IgD-negative memory B cell (primary cell): ENCODE measurements at regions not wholly inside any gene's neighbourhood (a gene's known extent, or its start where the extent isn't known, plus 50 kb on each side); places are given as distances from the start of the nearest gene placed in this dataset.

Experiments
- H3K27ac Mint-ChIP-seq, 3 donors: one replicate each; pipeline ENCODE4 v1.8.0; 2020 to 2022; ENCODE audit warnings: mild to moderate bottlenecking in 3 of 3, mixed read lengths in 3 of 3, moderate library complexity in 1 of 3
- H3K27me3 Mint-ChIP-seq: one replicate; pipeline ENCODE4 v1.8.0; 2021; ENCODE audit warnings: mixed read lengths
- H3K36me3 Mint-ChIP-seq: one replicate; pipeline ENCODE4 v1.8.0; 2020; ENCODE audit warnings: mild to moderate bottlenecking, mixed read lengths
- H3K4me1 Mint-ChIP-seq, 3 donors: one replicate each; pipeline ENCODE4 v1.8.0; 2020 to 2022; ENCODE audit warnings: mixed read lengths in 3 of 3, mild to moderate bottlenecking in 1 of 3
- H3K4me3 Mint-ChIP-seq, 4 donors: one replicate each; pipeline ENCODE4 v1.8.0; 2020 to 2022; ENCODE audit warnings: mild to moderate bottlenecking in 4 of 4, mixed read lengths in 4 of 4, moderate library complexity in 3 of 4
- H3K9me3 Mint-ChIP-seq, 3 donors: one replicate each; pipeline ENCODE4 v1.8.0; 2020 to 2021; ENCODE audit warnings: mixed read lengths in 3 of 3, mild to moderate bottlenecking in 1 of 3

DNA sequence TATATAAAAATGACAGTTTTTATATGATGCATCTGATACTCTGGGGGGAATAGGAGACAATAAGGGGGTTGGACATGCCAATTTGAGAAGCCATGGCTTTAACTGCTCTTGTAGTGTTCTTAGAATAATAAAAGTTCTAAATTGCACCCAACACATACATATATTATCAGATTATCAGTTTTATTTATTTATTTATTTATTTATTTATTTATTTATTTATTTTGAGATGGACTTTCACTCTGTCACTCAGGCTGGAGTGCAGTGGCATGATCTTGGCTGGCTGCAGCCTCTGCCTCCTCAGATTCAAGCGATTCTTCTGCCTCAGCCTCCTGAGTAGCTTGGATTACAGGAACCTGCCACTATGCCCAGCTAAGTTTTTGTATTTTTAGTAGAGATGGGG lies 356.8 kb downstream of the TLL1 start:
- Mint-ChIP-seq H3K36me3 (no peaks in the 10 kb centered on the region), H3K27ac (no peak overlapping the region), H3K4me3 (no peak overlapping the region), H3K4me1 (no peaks in the 10 kb centered on the region), H3K9me3 (peaks cover 0 to 2% (median 0%) of the 10 kb centered on the region in 3 donors), H3K27me3 (no peaks in the 10 kb centered on the region)

DNA sequence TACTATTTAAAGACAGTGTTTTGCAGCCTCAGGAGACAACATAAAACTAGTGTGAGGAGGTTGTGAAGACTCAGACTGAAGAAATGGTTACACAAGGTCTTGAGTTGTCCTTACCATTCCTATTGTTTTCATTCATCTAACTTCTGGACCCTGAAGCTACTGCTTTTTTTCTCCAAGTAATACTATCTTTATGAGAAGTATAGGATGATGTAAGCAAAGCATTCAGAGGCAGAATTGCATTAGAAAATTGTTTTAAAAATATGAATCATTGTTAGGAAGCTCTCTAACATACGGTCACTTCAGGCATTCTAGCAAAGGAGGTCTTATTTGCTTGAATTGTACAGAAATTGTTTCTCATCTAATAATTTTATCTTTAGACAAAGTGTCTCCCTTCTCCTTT lies 357.8 kb downstream of the TLL1 start:
- no peak overlapping the region for H3K4me3 Mint-ChIP-seq
- no peaks in the 10 kb centered on the region for H3K36me3 Mint-ChIP-seq
- no peaks in the 10 kb centered on the region for H3K27me3 Mint-ChIP-seq
- H3K27ac Mint-ChIP-seq: no peak overlapping the region
- no peaks in the 10 kb centered on the region for H3K4me1 Mint-ChIP-seq
- no peaks in the 10 kb centered on the region for H3K9me3 Mint-ChIP-seq

DNA sequence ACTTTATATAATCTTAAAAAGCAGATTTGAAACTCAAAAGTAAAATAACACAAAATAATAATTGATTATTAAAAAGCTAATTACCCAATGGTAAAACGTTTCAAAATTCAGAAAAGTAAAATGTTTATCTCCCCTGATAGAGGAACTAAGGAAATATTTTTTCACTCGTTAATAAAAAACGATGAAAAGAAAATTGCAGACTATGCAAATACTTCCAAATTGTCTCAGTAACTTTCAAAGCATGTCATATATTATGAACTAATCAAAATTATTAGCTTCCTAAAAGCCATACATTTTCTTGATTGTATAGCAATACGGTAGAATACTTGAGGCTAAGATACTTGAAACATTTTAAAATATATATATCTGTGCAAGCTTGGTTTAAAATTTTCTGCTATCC lies 366.3 kb downstream of the TLL1 start:
- Mint-ChIP-seq H3K36me3 (no peaks in the 10 kb centered on the region), H3K4me3 (no peak overlapping the region), H3K27me3 (no peaks in the 10 kb centered on the region), H3K9me3 (peaks cover 2 to 4% (median 2%) of the 10 kb centered on the region in 3 donors), H3K4me1 (no peaks in the 10 kb centered on the region), H3K27ac (no peak overlapping the region)

DNA sequence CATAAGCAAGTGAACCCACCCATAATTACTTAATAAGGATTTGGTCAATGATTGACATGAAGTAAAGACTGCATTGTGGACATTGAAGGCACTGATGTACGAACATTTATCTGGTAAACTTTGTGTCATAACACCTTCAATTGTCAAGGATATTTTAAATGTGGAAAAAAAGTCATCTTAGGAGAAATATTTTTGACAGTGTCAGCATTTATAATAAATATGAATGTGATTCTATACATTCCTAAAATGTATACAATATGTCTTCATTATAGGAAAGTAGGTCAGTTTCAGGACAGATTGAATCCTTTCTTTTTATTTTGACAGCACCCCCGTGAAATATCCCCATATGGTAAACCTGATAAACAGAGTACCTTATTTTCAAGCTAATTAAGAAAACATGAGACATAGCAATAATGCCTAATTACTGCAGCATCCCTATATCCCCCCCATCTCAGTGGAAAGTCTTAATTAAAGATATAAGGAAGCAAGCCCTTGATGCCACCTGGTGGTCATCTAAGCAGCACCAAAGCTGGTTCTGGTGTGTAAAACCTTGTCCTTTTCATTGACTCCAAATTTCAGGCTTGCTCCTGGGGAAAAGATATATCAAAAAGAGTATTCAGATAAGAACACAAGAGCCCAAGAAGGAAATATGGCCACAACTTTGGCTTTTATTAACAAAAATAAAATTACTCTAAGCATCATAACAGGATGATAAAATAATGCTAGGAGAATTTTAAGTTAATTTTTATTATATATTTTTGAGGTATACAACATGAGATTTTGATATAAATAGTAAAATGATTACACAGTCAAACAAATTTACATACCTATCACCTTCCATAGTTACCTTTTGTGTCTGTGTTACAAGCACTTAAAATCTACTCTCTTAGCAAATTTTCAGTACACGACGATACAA lies 379.7 kb downstream of the TLL1 start:
- H3K27me3 Mint-ChIP-seq: no peaks in the 10 kb centered on the region
- no peaks in the 10 kb centered on the region for H3K9me3 Mint-ChIP-seq
- H3K4me3 Mint-ChIP-seq: no peak overlapping the region
- no peak overlapping the region for H3K27ac Mint-ChIP-seq
- no peaks in the 10 kb centered on the region for H3K4me1 Mint-ChIP-seq
- H3K36me3 Mint-ChIP-seq: no peaks in the 10 kb centered on the region

DNA sequence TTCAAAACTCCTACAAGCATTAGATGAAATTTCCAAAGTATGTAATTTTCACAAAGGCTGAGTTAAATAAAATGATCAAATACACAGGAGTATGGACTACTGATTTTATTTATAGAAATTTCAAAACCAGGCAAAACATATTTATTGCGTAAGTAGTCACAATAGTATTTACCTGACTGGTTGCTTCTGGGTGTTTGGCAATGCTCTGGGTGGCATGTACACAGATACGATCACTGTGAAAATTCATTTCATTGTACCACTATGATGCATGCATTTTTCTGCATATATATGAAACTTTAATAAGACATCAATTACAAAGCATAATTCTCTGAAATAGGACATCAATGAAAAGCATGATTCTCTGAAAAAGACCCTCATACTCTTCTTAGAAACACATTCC lies 384.2 kb downstream of the TLL1 start:
- Mint-ChIP-seq H3K27ac (no peak overlapping the region), H3K4me3 (no peak overlapping the region), H3K9me3 (no peaks in the 10 kb centered on the region), H3K36me3 (no peaks in the 10 kb centered on the region), H3K4me1 (no peaks in the 10 kb centered on the region), H3K27me3 (no peaks in the 10 kb centered on the region)

DNA sequence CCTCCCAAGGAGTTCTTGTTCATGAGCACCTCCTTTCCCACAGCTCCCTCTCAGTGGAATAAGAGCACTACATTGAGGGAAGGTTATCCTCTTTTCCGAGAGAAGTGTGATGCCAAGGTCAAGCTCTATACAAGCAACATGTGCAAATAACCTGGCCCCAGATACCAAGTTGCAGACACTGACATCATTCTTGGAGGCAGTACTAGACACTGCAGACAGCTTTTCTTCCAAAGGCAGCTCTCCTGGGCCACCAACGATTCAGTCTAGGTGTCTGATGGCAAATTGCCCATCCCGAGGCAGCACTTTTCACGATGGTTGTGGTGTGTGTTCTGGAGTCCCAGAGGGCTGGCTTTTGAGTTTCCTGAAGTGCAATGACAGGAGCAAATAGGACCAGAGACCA lies 384.9 kb downstream of the TLL1 start:
- H3K4me1 Mint-ChIP-seq: no peaks in the 10 kb centered on the region
- no peaks in the 10 kb centered on the region for H3K27me3 Mint-ChIP-seq
- no peak overlapping the region for H3K4me3 Mint-ChIP-seq
- no peak overlapping the region for H3K27ac Mint-ChIP-seq
- H3K36me3 Mint-ChIP-seq: no peaks in the 10 kb centered on the region
- H3K9me3 Mint-ChIP-seq: no peaks in the 10 kb centered on the region

DNA sequence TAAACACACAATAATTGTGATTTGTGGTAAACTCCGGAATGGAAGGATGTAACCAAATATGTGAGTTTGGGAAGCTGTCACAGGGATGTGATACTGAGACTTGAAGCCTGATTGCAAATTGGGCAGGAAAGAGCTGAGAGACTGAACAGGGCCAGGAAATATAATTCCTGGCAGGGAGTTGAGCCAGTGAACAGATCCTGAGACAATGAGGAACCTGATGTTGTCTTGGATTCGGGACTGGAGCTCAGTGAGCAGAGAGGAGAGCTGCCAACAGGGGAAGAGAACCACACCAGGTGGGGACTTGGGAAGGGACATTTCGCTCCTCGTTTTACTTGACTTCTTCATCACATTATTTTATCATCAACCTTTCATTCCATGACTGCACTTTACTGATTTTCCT lies 386.0 kb downstream of the TLL1 start:
- H3K27ac Mint-ChIP-seq: no peak overlapping the region
- H3K9me3 Mint-ChIP-seq: peaks cover 0 to 2% (median 0%) of the 10 kb centered on the region in 3 donors
- no peaks in the 10 kb centered on the region for H3K27me3 Mint-ChIP-seq
- H3K36me3 Mint-ChIP-seq: no peaks in the 10 kb centered on the region
- no peak overlapping the region for H3K4me3 Mint-ChIP-seq
- H3K4me1 Mint-ChIP-seq: no peaks in the 10 kb centered on the region

DNA sequence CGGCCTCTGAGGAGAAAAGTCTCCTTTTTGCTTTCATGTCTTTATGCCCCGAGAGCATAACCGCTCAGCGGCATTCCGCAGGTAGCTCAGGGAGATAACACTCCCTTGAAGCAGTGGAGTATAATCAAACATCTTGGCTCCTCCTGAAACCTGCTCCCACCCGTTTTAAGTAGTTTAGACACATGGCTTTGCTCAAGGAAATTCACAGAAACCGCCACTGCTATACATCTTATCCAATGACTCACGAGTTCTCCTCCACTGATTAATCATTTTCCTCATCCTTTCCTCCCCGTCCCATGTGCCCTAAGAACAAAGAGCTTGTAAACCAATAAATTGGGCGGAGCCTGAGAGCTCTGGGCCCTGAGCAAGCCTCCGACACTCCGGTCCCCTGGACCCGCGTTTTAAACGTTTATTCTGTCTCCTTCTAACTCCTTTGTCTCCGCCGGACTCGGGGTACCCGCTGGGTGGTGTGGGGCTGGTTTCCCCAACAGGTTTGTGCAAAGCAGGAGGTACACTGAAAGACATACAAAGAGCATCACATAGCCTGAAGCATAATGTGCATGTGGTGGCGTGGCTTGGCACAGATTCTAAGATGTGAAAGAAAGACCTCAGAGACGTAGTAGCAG lies 401.2 kb downstream of the TLL1 start:
- no peak overlapping the region for H3K27ac Mint-ChIP-seq
- H3K9me3 Mint-ChIP-seq: peaks cover 0 to 2% (median 0%) of the 10 kb centered on the region in 3 donors
- no peaks in the 10 kb centered on the region for H3K27me3 Mint-ChIP-seq
- H3K36me3 Mint-ChIP-seq: no peaks in the 10 kb centered on the region
- H3K4me1 Mint-ChIP-seq: no peaks in the 10 kb centered on the region
- no peak overlapping the region for H3K4me3 Mint-ChIP-seq

DNA sequence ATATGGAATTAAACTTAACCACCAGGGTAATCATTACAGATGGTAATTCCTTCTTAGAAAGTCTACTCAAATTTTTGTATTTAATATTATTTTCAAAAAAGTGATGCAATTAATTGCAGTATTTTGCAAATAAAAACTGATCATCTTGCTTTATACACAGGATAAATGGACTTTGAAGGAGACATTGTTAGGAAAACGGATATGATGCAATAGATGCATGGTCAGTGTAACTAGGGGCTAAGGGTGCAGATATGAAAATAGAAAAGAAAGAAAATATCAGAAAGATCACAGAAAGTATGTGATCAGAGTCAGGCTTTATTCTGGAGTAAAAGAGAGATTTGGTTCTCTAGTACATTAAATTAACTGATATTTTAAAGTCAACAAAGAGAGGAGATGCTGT lies 401.7 kb downstream of the TLL1 start:
- H3K9me3 Mint-ChIP-seq: peaks cover 0 to 2% (median 0%) of the 10 kb centered on the region in 3 donors
- H3K27ac Mint-ChIP-seq: no peak overlapping the region
- no peaks in the 10 kb centered on the region for H3K27me3 Mint-ChIP-seq
- H3K4me1 Mint-ChIP-seq: no peaks in the 10 kb centered on the region
- no peaks in the 10 kb centered on the region for H3K36me3 Mint-ChIP-seq
- H3K4me3 Mint-ChIP-seq: no peak overlapping the region

DNA sequence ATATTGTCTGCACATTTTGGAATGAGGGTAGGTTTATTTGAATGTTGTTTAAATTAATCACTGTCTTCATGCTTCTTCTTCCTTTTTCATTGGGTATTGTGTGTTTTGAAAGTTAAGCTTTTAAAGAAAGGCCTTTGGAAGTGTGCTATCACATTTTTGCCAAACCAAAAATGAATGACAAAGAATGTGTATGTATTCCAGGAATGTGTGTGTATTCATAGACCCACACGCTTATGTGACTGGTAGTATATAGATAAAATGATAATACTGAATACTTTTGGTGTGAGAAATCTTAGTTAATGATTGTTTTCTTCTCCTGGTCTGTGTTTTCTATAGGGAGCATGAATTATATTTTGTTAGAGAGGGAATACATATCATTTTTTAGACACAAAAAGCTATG lies 404.4 kb downstream of the TLL1 start:
- H3K27ac Mint-ChIP-seq: no peak overlapping the region
- no peaks in the 10 kb centered on the region for H3K27me3 Mint-ChIP-seq
- no peak overlapping the region for H3K4me3 Mint-ChIP-seq
- H3K9me3 Mint-ChIP-seq: peaks cover 0 to 3% (median 2%) of the 10 kb centered on the region in 3 donors
- no peaks in the 10 kb centered on the region for H3K36me3 Mint-ChIP-seq
- no peaks in the 10 kb centered on the region for H3K4me1 Mint-ChIP-seq

DNA sequence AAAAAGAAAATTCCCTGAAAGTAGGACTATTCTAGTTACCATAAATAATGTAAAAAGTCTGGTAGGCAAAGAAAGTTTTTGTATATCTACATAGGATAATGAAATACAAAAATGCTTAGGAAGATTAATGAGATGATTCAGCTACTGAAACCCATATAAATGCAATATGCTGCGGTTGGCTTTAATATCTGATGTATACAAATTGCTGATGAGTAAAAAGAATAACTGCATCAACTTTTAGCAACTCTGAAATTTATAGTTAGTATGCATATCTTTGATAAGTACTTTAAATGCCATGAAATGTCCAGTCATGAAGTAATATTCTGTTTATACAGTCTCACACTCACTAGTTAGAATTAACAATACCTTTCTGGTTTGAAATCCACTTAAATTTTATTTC lies 404.8 kb downstream of the TLL1 start:
- no peaks in the 10 kb centered on the region for H3K27me3 Mint-ChIP-seq
- H3K4me3 Mint-ChIP-seq: no peak overlapping the region
- H3K36me3 Mint-ChIP-seq: no peaks in the 10 kb centered on the region
- H3K9me3 Mint-ChIP-seq: peaks cover 0 to 3% (median 2%) of the 10 kb centered on the region in 3 donors
- H3K4me1 Mint-ChIP-seq: no peaks in the 10 kb centered on the region
- no peak overlapping the region for H3K27ac Mint-ChIP-seq

DNA sequence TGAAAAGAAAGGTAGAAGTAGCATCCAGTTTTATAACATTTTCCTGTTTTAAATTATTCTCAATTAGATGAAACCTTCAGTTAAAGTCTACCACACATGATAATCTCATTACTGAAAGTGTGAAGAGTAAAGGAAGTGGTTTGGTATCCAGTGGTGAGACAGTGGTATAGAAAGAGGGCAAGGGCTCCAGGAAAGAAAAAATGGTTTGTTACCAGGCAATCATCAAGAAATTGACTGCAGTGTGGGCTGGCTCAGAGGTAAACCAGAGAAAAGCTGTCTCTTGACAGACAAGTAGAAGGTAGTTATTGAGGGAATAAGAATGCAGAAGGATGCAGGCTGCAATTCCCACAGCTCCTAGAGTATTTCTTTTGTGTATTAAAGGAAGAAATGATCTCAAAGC lies 406.2 kb downstream of the TLL1 start:
- Mint-ChIP-seq H3K4me1 (no peaks in the 10 kb centered on the region), H3K27me3 (no peaks in the 10 kb centered on the region), H3K4me3 (no peak overlapping the region), H3K27ac (no peak overlapping the region), H3K9me3 (peaks cover 0 to 3% (median 2%) of the 10 kb centered on the region in 3 donors), H3K36me3 (no peaks in the 10 kb centered on the region)

DNA sequence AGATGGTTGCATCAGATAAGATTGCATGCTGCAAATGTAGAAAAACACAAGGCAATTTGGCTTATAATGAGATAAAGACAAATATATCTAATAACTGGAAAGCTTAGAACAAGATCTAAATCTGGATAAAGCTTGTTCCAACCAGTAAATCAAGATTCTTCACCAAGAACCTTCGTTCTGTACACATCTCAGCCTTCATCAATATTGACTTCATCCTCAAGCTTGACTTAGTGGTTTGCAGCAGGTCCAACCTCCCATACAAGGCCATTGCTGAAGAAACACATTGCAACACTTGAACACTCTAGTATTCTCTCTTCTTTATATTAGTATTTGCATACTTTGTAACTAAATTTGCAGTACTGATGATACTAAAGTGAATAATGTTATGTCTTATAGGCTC lies 407.6 kb downstream of the TLL1 start:
- Mint-ChIP-seq H3K27ac (no peak overlapping the region), H3K4me1 (no peaks in the 10 kb centered on the region), H3K27me3 (no peaks in the 10 kb centered on the region), H3K36me3 (no peaks in the 10 kb centered on the region), H3K9me3 (peaks cover 0 to 3% (median 0%) of the 10 kb centered on the region in 3 donors), H3K4me3 (no peak overlapping the region)

DNA sequence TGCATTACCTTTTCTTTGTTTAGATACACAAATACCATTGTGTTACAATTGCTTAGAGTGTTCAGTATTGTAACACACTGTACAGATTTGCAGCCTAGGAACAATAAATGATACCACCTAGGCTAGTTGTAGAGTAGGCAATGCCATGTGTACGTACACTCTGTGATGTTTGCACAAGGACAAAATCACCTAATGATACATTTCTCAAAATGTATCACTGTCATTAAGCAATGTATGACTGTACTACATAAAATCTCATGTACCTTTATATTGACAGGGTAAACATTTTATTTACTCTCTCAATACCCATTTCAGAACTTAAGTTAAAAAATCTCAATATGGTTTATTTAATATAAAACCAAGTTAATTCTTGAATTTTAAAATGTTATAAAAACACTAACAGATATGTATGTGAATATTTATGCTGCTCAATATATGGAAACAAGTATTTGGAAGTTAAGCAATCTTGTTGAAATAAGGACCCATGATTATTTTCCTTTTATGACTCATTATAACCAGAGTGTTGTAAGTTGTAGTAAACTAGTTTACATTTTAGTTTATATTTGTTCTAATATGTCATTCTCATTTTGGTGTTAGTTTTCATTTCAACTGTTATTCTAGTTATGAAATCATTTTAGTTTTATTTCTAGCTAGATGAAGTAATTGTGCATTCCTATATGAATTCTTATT lies 409.2 kb downstream of the TLL1 start:
- no peaks in the 10 kb centered on the region for H3K36me3 Mint-ChIP-seq
- H3K4me1 Mint-ChIP-seq: no peaks in the 10 kb centered on the region
- no peak overlapping the region for H3K4me3 Mint-ChIP-seq
- H3K27me3 Mint-ChIP-seq: no peaks in the 10 kb centered on the region
- H3K9me3 Mint-ChIP-seq: peaks cover 0 to 3% (median 0%) of the 10 kb centered on the region in 3 donors
- H3K27ac Mint-ChIP-seq: no peak overlapping the region

DNA sequence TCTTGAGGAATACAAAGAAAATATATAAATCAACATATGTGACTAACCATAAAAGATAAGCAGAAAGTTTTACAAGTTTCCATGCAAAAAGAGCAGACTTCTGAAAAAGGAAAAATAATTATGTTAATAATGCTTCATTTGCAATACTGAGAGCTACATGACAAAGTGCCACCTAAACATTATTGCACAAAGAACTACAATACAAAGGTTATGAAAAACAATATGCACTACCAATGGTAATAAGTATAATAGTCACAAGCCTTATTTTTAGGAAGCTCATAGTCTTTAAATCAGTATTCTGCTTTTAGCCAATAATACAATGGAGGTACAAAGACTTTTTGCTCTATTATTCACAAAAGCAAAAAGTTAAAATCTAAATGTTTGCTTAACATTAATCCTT lies 411.2 kb downstream of the TLL1 start:
- Mint-ChIP-seq H3K9me3 (peaks cover 0 to 3% (median 0%) of the 10 kb centered on the region in 3 donors), H3K27ac (no peak overlapping the region), H3K27me3 (no peaks in the 10 kb centered on the region), H3K36me3 (no peaks in the 10 kb centered on the region), H3K4me1 (no peaks in the 10 kb centered on the region), H3K4me3 (no peak overlapping the region)
